H1 (cell line): ENCODE measurements at regions not wholly inside any gene's neighbourhood (a gene's known extent, or its start where the extent isn't known, plus 50 kb on each side); places are given as distances from the start of the nearest gene placed in this dataset.

Source experiments
- MAFK ChIP-seq: IDR thresholded peaks from 2 replicates; pipeline ENCODE4 v1.6.1; 2012; ENCODE audit warnings: low read depth, mild to moderate bottlenecking, improper control_type of control experiment, low read length

DNA sequence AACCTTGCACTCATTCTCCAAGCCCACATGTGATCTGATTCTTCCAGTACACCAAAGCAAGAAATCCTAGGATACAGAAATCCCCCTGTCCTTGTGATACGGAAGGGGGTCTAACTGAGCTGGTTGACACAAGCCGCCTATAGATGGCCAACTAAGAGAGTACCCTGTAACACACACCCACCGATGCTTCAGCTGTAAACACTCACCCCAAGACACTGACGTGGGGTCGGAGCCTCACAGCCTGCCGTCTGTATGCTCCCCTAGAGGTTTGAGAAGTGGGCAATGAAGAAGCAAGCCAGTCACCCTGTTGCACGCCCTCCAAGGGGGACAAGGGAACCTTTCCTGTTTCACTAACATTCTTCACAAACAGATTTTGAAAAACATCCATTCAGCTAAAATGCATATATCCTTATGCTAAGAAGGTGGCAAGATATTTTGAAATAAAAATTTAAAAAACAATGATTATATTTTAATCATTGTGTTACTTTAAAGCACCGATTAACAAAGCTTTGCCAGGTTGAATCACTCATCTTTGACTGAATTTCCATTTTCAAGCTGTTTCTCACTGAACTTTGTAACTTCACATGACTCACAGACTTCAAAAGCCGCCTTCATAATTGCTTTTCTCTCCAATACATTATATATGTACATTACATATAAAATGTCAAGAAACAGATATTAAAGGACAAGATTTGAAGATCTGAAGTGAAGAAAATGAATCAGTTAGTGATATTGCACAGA is 329.3 kb downstream of the ARL4A start (continued):
- TF ChIP-seq MAFK: no peak
